Coronary artery (tissue), 2 donors: ENCODE measurements at regions not wholly inside any gene's neighbourhood (a gene's known extent, or its start where the extent isn't known, plus 50 kb on each side); places are given as distances from the start of the nearest gene placed in this dataset.

Experiments used
- DNase-seq: peaks from one replicate; pipeline ENCODE4 v3.0.0-alpha.2; 2017; ENCODE audit warnings: low spot score
- H3K27ac ChIP-seq, 2 donors: fragments of 200-600 bp; sonication (generic); one replicate each; pipeline ENCODE4 v1.5.1; 2016 to 2019
- H3K4me3 ChIP-seq: fragments of 200-600 bp; sonication (generic); 2 replicates; pipeline ENCODE4 v1.5.1; 2016; ENCODE audit warnings: mild to moderate bottlenecking, moderate library complexity
- TF ChIP-seq, protein P1 (sequence below): fragments of 200-600 bp; sonication (generic); IDR thresholded peaks from one replicate; pipeline ENCODE4 v1.5.1; 2019; ENCODE audit warnings: antibody characterized with exemption

- TF ChIP-seq, protein P1, sequence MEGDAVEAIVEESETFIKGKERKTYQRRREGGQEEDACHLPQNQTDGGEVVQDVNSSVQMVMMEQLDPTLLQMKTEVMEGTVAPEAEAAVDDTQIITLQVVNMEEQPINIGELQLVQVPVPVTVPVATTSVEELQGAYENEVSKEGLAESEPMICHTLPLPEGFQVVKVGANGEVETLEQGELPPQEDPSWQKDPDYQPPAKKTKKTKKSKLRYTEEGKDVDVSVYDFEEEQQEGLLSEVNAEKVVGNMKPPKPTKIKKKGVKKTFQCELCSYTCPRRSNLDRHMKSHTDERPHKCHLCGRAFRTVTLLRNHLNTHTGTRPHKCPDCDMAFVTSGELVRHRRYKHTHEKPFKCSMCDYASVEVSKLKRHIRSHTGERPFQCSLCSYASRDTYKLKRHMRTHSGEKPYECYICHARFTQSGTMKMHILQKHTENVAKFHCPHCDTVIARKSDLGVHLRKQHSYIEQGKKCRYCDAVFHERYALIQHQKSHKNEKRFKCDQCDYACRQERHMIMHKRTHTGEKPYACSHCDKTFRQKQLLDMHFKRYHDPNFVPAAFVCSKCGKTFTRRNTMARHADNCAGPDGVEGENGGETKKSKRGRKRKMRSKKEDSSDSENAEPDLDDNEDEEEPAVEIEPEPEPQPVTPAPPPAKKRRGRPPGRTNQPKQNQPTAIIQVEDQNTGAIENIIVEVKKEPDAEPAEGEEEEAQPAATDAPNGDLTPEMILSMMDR, result no peak
- no peak for DNase-seq
- Histone ChIP-seq H3K27ac (no peak overlapping the region), H3K4me3 (no peak overlapping the region)
These were observed 154.1 kb upstream of the AHR start for GRCh38 chr7:17144322-17144721.

- DNase-seq, result no peak
- H3K27ac ChIP-seq, result no peak overlapping the region
- no peak overlapping the region for H3K4me3 ChIP-seq
- TF ChIP-seq, protein P1, result no peak
These were observed 151.8 kb upstream of the AHR start for GRCh38 chr7:17146621-17147020.

DNA sequence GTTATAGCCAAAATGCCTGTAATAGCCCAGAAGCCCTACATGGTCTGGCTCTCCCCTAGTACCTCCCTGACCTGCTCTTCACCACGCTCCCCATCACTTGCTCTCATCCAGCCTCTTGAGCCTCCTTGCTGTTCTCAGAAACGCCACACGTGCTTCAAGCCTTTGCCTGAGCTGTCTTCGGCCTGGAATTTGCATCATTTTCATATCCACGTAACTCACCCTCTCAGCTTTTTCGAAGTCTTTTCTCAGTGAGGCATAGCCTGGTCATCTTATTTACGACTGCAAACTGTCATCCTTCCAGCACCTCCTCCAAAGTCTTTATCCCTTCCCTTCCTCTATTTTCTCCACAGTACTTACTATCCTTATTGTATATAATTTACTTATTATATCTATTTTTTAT is 151.0 kb upstream of the AHR start:
- TF ChIP-seq, protein P1, result no peak
- Histone ChIP-seq H3K27ac (no peak overlapping the region), H3K4me3 (no peak overlapping the region)
- DNase-seq, result no peak

DNA sequence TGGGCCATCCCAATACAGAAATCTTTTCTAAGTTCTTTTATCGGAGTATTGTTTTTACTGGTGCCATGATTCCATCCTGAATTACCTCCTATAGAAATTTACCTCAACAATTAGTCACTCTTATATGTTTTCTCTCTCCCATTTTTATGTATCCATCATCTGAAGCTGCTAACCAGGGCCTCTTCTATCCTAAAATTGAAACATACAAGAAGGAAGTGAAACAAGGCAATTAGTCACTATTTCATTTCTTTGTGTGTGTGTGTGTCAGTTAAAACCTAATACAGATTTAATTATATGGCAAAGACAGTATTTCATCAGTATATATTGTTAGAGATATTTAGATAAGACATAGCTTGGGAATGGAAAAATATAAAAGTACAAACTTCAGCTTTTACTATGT is 148.4 kb upstream of the AHR start:
- DNase-seq, result no peak
- Histone ChIP-seq H3K27ac (no peak overlapping the region), H3K4me3 (no peak overlapping the region)
- TF ChIP-seq, protein P1, result no peak

GRCh38 chr7:17152721-17153120 is 145.7 kb upstream of the AHR start:
- no peak overlapping the region for H3K27ac ChIP-seq
- TF ChIP-seq, protein P1, result no peak
- DNase-seq, result no peak
- no peak overlapping the region for H3K4me3 ChIP-seq

GRCh38 chr7:17153536-17153935 is 144.9 kb upstream of the AHR start:
- DNase-seq, result no peak

GRCh38 chr7:17155529-17155928 is 142.9 kb upstream of the AHR start:
- no peak overlapping the region for H3K27ac ChIP-seq

More at GRCh38 chr7:17153536-17153935, 144.9 kb upstream of the AHR start:
- H3K27ac ChIP-seq, result no peak overlapping the region
- no peak overlapping the region for H3K4me3 ChIP-seq
- TF ChIP-seq, protein P1, result no peak

More at GRCh38 chr7:17155529-17155928, 142.9 kb upstream of the AHR start:
- TF ChIP-seq, protein P1, result no peak
- DNase-seq, result no peak
- H3K4me3 ChIP-seq, result no peak overlapping the region
